NCI-H1092 treated with DMSO at 0.1 percent for 48 hours (cell line): ENCODE measurements at regions not wholly inside any gene's neighbourhood (a gene's known extent, or its start where the extent isn't known, plus 50 kb on each side); places are given as distances from the start of the nearest gene placed in this dataset.
"Not testable (repeated sequence)": the region's sequence is repeated elsewhere in the genome, so short reads cannot be mapped to it uniquely, and the experiment has no call there.

Experiments used
- DNase-seq: peaks from one replicate; lab custom pipeline; 2025; lab: John Stamatoyannopoulos, UW

DNA sequence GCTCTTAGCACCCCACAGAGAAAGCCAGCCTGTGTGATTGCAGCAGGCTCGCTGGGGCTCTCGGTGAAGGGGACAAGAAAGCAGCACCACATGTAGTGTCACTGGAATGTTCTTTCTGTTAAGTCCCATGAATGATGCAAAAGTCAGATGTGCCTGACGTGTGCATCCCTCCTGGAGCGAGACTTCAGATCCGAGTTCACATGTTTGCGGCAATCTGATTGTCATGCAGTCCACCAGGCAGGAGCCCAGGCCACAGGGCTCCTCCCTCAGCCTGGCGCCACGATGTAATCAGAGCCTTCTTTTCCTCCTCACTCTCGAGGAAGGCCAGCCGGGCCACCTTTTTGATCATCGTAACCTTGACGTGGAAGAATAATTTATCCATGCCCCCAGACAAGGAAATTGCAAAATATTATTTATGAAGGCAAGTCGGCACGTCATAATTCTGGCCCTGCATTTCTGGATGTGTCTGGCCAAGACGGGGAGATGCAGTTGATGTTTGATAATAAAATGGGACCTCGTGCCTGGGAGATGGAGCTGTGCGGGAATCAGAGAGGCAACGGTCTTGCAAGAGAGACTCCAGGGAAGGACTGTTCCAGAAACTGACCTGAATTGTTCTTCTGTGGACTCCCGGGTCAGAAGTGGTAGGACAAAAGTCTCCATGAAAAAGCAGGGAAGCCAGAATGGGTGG, 214.6 kb downstream of the PHETA1 start:
- no peak for DNase-seq

DNA sequence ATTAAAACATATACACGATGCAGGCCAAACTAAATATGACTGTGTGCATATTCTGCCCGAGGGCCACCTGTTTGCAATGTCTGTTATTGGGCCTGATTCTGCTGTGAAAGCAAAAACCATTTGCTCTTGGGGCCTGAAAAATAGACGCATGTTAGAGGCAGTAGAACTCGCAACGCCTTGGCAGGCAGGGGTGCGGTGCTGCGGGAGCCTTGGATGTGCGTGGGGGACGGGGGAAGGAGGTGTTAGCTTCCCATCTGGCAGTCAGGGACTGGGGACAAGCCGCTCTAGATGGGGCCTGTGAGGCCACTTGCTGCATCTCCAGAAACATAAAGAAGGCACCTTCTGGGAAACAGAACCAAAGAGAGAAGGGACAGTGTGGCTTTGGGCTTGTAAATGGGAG, 216.3 kb downstream of the PHETA1 start:
- DNase-seq, result no peak

DNA sequence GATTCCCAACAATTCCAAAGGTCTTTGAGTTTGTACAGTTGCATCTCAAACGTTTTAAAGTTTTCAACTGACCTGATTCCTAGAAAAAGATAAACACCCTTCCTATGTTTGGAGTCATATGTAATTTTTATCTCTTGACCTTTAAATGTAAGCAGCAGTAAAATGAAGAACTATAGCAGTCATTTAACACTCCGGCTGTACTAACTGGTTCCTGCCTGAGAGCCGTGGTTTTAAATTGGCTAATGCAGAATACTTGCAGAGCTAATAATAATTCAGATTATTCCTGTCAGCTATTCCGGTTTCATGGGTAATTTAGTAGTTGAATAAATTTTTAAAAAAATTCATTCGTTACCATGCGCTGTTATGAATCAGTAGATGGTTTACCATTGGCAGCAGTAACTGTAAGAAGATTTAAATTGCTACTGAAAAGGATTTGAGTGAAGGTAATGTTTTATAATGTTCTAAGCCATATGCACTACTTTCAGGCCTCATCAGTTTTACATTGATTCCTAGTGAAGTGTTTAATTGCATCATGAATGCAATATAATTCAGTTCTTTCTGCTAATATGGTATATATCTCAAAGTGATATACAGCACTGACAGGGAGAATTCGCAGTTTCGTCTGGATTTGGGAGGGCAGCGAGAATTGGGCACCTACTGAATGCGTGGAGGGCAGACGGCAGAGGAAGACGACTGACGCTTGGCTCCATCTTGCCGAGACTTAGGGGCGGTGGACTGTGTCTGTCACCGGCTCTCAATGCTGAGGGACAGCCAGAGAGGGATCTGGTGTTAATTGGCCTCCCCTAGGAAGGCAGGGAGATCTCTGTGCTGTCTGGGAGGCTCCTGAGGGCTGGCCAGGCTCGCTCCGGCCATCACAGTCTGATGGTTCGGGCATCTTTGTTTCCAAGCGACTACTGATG, 217.7 kb downstream of the PHETA1 start:
- DNase-seq, result no peak

DNA sequence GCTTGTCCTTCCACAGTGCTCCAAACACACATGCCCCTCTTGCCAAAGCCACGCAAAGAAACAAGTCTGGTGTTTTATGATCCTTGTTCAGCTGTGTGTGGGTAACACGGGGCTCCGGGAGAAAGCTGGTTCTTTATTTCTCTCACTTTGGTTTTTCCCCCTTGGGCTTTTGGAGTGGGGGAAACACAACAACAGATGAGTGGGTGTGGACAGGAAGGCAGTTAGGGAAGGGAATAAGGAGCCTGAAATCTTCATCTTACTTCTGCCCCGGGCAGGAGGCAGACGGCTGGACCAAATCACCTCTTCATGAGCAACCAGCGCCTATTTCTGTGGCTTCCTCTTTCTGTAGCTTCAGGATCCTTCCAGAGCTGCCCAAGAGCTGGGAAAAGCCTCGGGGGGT, 218.5 kb downstream of the PHETA1 start:
- DNase-seq, result no peak

DNA sequence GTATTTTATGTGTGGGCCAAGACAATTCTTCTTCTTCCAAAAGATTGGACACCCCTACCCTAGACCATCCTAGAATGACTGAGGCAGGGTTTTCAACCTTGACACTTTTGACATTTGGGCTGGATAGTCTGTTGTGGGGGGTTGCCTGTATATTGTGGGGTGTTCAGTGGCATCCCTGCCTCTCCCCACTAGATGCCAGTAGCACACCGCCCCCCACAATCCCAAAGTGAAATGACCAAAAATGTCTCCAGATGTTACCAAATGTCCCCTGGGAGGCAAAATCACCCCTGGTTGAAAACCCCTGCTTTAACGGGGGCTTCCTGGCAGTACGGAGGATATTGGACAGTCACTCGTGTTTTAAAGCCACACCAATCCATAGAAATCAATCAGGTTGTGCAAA, 219.6 kb downstream of the PHETA1 start:
- DNase-seq, result no peak

DNA sequence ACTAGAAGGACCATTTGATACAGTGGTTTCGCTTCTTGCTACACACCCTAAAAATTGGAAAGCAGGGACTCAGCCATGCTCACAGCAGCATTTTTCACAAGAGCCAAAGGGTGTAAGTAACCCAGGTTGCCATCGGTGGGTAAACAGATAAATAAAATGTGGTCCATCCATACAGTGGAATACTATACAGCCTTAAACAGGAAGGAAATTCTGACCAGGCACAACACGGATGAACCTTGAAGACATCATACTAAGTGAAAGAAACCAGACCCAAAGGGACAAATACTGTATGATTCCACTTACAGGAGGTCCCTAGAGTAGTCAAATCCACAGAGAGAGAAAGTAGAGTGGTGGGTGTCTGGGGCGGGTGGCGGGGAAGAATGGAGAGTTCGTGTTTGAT, 220.9 kb downstream of the PHETA1 start:
- no peak for DNase-seq

DNA sequence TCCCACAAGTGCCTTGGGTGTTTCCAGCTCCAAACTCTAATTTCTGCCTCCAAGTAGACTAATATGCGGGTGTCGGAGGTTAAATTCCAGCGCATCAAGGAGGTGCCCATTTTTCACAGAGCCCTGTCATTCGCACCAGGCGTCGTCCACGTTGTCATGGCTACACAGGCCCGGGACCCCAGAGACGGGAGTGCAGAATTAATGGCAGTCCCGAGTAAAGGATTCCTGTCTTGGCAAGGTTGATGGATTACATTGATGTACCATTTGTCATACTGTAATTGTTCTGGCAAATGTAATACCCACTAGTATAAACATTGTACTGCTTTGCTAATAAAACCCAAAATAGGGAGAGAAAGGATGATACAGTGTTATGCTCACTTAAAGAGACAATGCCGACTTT, 222.9 kb upstream of the MYL2 start:
- DNase-seq, result no peak

DNA sequence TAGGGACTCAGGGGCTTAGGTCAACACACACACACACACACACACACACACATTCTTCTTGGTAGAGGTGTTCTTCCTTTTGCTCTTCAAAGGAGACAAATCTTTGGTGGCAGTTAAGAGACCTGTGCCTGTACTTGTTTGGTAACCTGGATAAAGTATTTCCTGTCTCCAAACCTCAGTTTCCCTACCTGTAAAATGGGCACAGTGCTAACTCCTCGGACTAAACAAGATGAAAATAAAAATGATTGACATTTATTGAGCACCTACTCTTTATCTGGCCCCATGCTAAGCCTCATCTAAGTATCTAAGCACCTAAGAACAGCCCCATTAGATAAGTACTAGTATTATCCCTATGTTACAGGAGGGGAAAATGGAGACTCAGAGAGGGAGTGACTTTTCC, 220.8 kb upstream of the MYL2 start:
- no peak for DNase-seq

DNA sequence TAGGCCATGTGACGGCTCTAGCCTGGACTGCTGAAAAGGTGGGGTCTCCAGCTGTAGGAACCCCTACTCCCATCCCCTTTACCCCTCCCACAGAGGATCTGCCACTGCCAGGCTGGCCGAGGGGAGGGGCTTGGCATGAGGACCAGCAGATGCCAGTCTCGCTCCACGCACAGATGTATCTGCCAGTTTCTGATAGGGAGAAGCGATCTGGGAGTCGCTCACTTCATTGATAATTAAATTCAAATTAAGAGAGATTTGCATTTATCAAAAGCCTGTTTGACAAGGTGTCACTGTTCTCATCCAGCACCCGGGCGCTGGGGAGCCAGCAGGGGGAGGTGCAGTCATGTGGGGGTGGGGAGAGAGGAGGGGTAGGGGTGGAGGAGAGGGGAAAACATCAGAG, 217.6 kb upstream of the MYL2 start:
- DNase-seq, result no peak

DNA sequence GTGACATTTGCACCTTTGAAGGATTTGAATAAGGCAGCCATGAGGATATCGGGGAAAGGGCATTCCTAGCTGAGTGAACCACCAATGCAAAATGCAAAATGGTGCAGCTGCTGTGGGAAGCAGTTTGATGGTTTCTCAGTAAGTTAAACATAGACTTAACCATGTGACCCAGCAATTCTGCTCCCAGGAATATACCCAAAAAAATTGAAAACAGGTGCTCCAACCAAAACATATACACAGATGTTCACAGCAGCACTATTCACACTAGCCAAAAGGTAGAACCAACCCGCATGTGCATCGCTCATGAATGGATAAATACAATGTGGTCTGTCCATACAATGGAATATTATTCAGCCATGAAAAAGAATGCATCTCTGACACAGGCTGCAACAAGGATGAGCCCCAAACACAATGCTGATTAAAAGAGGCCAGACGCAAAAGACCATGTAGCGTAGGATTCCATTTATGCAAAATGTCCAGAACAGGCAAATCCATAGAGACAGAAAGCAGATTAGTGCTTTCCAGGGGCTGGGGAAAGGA, 215.0 kb upstream of the MYL2 start:
- no peak for DNase-seq

DNA sequence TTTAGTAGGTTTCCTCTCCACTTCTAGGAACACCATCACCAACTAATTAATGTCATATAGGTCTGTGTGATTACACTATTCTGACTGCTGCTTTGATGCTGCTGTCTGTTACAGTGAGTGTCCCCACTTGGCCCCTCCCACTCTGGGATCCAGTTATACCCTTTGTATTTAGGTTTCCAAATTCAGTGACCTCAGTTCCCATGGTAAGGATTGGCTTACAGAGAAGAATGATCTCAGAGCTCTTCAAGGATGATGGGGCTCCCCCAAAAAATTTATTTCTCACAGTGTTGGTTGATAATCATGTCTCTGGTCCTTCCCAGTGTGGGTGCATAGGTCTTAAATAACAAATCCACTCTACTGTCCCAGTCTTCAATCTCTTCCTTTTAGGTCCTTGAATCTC, 210.0 kb upstream of the MYL2 start:
- DNase-seq, result no peak

DNA sequence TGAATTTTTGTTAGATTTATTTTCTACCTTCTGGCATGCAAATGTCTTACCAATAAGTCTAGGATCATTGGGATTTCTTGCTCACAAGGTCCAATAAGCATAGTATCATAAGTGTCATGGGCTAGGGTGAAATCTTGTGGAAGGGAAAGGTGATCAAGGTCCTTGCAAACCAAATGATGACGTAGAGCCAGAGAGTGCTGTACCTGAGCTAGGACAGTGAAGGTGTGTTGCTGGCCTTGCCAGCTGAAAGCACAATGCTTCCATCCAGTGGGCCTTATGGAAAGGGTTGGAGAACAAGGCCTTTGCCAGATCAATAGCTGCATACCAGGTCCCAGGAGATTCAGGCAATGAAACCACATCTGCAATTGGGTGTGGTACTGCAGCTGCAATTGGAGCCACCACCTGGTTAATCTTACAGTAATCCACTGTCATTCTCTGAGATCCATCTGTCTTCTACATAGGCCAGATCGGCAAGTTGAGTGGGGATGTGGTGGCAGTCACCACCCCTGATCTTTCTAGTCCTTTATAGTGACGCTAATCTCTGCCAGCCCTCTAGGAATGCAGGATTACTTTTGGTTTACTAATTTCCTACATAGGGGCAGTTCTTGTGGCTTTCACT, 208.9 kb upstream of the MYL2 start:
- no peak for DNase-seq

DNA sequence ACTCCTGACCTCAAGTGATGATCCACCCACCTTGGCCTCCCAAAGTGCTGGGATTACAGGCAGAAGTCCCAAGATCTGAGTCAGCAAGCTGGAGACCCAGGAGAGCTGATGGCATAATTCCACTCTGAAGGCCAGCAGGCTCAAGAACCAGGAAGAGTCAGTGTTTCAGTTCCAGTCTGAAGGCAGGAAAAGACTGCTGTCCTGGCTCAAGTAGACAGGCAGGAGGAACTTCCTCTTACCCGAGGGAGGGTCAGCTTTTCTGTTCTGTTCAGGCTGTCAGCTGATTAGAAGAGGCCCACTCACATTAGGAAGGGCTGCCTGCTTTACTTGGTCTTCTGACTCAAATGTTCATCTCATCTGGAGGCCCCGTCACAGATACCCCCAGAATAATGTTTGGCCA, 206.0 kb upstream of the MYL2 start:
- no peak for DNase-seq

DNA sequence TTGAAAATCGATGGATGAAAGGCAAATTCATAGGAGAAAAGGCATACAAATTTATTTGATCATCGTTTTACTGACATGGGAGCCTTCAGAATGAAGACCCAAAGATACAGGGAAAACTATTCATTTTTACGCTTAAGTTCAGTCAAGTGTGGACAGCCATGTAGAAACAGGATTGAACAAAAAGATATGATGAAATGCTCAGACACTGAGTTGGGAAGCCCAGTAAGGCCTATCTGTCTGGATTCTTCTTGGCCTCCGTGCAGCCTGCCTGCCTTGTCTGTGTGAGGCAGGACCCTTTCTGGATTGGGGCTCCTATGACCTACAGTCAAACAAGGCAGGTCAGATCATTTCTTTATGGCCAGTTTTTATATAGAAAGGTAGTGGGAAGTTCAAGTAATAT, 203.8 kb upstream of the MYL2 start:
- DNase-seq, result no peak

DNA sequence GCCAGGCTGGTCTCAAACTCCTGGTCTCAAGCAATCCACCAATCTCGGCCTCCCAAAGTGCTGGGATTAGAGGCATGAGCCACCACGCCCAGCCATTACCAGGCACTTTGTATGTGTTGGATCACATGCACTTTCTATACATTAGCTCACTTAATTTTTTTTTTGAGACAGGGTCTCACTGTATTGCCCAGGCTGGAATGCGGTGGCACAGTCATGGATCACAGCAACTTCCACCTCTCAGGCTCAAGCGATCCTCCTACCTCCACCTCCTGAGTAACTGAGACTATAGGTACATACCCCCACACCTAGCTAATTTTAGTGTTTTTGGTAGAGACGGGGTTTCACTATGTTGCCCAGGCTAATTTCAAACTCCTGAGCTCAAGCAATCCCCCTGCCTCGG, 203.0 kb upstream of the MYL2 start:
- no peak for DNase-seq

DNA sequence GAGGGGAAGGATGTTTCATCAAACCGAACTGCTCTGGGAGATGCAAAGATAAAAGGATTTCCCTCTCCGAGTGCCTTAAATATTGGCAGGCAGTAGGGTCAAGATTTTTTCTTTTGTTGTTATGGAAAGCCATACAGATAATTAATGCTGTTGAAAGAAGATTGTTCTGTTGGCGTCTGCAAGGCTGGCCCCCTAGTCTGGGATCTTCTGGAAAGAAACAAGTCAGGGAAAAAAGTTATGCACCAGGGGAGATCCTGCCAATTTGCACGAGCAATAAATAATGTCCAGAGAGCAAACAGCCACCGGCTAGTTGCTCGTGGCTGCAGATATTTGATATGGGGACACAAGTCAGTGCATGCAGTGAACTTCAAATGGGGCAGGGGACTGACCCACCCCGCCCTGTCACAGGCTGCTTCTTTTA, 202.1 kb upstream of the MYL2 start:
- DNase-seq, result no peak

DNA sequence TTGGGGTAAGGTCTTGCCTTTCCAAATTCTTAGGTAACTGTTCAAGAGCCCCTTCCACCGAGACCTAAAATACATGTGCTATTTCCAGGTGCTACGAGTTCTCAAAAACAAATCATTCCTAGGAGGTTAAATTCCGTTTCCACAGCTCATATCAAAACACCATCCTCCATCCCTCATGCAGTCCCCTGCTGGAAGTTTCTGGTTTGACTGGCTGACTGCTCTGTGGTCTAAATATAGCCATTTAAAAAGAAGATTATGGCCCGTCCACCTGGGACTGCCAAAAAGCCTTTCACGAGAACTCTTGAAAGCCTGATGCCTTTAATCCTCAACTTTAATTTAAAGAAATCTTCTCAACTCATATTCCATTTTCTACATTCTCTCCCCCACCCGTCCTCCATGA, 201.5 kb upstream of the MYL2 start:
- no peak for DNase-seq

DNA sequence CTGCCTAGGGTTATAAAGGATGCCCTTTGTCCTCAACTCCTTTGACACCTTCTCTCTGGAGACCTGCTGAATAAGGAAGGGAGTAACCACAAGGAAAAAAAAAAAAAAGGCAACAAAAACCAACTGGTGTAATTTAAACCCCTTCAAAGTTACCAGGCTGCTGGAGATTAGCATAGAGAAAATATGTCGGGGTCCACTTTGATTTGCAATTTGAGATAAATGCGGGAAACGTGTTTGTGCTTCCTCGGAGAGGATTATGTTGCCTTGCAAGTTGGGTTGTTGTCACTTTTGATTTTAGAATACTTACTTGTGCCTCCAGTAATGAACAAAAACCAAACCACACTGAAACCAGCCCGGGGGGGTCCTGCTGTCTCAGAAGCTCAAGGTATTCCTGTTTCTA, 200.2 kb upstream of the MYL2 start:
- no peak for DNase-seq

DNA sequence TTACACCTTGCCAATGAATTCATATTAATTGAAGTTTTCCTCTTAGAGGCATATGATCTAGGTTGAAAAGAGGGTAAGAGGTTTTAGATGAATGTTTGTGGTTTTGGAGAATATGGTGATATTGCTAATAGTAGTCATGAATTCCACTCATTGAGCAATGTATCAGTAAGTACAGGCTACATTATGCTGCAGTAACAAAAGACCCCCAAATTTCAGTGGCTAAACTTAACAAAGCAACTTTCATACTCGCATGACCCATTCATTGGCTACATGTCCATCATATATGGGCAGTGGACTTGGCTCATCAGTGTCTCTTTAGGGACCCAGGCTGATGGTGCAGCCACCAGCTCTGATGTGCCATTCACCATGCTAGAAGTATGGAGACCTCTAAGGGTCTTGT, 196.6 kb upstream of the MYL2 start:
- DNase-seq, result no peak

DNA sequence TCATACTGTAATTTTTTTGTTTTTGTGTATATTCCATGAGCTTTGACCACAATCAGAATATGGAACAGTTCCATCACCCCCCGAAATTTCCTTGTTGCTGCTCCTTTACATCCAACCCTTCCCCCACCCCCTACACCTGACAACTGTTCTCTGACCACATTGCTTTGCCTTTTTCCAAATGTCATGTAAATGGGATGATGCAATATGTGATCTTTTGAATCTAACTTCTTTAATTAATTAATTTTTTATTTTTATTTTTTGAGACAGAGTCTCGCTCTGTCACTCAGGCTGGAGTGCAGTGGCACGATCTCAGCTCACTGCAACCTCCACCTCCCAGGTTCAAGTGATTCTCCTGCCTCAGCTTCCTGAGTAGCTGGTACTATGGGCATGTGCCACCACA, 192.9 kb upstream of the MYL2 start:
- not testable (repeated sequence) for DNase-seq

DNA sequence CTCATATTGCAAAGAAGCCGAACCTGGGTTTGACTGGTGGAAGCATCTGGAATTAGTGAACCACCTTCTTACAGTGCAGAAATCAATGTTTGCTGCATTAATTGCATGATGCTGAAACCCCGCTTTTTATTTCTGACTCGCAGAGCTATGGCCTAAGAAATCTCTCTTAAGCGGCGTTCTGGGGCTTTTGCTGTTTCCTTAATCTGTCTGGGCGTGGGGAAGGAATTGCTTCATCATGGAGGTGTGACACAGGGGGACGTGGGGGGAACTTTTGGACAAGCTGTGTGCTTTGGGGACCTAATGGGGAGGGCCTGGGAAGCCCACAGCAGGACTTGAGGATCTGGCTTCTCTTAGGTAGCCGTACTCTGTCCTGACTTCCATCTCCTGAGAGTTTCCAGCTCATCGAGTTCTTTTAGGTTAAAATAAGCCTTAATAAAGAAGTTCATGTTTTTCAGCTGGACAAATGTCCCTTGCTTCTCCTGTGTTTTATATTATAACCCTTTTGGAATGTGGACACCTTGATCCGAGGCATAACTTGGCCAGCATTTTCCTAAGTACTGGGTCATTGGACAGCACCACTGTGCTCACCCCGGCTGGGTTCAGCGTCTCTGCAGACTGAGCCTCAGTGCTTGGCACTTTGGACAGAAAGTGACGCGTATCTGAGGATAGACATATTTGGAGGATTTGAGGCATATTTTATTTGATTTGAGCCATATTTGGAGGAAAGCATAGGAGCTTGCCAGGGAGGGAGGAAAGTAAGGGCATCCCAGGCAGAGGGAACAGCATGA, 192.1 kb upstream of the MYL2 start:
- DNase-seq, result no peak

DNA sequence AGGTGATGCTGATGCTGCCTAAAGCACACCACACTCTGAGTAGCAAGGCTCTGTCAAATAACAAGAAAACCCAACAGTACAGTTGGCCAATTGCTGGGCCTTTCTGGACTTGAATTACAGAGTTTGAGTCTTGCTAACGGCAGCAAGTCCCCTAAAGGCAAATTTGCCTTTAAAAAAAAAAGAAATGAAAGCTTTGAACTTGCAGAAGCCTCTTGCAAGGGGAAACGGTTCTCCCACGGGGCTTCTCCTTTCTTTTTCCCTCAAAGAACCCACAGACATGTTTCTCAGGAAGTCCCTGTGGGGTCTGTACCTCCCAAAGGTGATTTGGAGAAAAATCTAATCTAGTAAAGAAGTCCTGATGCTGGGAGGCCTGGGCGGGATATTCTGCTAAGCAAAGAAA, 191.3 kb upstream of the MYL2 start:
- DNase-seq, result no peak
